ENCODE measurements at regions not wholly inside any gene's neighbourhood (a gene's known extent, or its start where the extent isn't known, plus 50 kb on each side); places are given as distances from the start of the nearest gene placed in this dataset.

DNA sequence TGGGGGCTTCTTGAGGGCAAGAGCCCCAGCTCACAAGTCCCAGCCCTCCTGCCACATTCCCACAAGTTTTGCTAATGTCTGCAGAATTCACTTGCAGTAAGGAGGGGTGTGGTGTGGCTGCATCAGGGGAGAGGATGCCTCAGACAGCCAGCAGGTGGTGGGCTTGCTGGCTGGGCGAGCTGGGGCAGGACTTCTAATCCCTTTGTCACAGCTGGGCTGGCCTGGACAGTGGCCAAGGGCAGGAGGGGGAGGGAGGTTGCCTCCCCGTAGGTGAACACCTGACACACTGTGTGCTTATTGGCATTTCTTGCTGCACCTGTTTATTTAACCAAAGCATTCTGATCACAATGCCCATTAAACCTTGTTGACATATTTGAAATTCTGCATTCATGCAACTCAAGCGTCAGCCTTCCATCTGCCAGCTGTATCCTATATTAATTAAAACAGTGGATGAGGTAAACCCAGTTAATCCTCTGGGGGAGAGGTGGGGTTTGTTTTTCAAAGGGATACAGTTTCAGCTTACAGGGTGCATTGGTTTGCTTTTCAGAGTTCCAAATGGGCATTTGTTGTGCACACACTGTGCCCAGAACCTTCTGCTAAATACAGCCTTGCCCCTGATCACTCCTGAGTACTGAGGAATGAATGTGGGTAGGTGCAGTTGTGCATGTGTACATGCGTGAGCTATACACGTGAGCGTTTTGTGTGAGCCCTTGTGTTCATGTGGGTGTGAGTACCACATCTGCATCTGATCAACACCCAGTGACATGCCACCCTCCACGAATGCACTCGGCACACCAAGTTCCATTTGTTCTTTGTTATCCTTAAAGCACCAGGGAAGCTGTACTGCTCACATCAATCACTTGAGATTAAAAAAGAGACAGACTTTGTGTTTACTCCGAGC, 268.7 kb downstream of the XXYLT1 start:
- H3K9me3 Mint-ChIP-seq = peaks cover 3% of the 10 kb centered on the region
- H3K27ac ChIP-seq = no peak overlapping the region
- no peaks in the 10 kb centered on the region for H3K36me3 Mint-ChIP-seq
- no peak overlapping the region for H3K9ac ChIP-seq
- H3F3A ChIP-seq (ENCODE audit: low read depth) = no peaks in the 10 kb centered on the region
- H3K27ac Mint-ChIP-seq = no peak overlapping the region
- no peaks in the 10 kb centered on the region for H3K79me2 ChIP-seq (ENCODE audit: low read depth)
- no peak overlapping the region for H3K4me2 ChIP-seq
- DNase-seq (ENCODE audit: low spot score) = peak; percentile 75
- no peaks in the 10 kb centered on the region for H3K4me1 ChIP-seq
- H3K4me1 Mint-ChIP-seq = peaks cover 20% of the 10 kb centered on the region
- no peaks in the 10 kb centered on the region for H3K27me3 ChIP-seq
- no peaks in the 10 kb centered on the region for H3K9me3 ChIP-seq (ENCODE audit: low read depth)
- TF ChIP-seq EZH2phosphoT487 (IDR thresholded peaks at IDR 0.05) (no peak), EZH2 (IDR thresholded peaks at IDR 0.05) (no peak)
- TF ChIP-seq, protein P1, sequence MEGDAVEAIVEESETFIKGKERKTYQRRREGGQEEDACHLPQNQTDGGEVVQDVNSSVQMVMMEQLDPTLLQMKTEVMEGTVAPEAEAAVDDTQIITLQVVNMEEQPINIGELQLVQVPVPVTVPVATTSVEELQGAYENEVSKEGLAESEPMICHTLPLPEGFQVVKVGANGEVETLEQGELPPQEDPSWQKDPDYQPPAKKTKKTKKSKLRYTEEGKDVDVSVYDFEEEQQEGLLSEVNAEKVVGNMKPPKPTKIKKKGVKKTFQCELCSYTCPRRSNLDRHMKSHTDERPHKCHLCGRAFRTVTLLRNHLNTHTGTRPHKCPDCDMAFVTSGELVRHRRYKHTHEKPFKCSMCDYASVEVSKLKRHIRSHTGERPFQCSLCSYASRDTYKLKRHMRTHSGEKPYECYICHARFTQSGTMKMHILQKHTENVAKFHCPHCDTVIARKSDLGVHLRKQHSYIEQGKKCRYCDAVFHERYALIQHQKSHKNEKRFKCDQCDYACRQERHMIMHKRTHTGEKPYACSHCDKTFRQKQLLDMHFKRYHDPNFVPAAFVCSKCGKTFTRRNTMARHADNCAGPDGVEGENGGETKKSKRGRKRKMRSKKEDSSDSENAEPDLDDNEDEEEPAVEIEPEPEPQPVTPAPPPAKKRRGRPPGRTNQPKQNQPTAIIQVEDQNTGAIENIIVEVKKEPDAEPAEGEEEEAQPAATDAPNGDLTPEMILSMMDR (IDR thresholded peaks at IDR 0.05) = peak; percentile 64
- no peaks in the 10 kb centered on the region for H4K20me1 ChIP-seq (ENCODE audit: low read depth)
- H2AFZ ChIP-seq (replicated peaks) = no peak overlapping the region
- no peak overlapping the region for H3K4me3 ChIP-seq
- no peak overlapping the region for H3K4me3 Mint-ChIP-seq
- no peaks in the 10 kb centered on the region for H3K36me3 ChIP-seq
- H3K27me3 Mint-ChIP-seq (ENCODE audit: insufficient read depth, low read depth) = peaks cover 9% of the 10 kb centered on the region

DNA sequence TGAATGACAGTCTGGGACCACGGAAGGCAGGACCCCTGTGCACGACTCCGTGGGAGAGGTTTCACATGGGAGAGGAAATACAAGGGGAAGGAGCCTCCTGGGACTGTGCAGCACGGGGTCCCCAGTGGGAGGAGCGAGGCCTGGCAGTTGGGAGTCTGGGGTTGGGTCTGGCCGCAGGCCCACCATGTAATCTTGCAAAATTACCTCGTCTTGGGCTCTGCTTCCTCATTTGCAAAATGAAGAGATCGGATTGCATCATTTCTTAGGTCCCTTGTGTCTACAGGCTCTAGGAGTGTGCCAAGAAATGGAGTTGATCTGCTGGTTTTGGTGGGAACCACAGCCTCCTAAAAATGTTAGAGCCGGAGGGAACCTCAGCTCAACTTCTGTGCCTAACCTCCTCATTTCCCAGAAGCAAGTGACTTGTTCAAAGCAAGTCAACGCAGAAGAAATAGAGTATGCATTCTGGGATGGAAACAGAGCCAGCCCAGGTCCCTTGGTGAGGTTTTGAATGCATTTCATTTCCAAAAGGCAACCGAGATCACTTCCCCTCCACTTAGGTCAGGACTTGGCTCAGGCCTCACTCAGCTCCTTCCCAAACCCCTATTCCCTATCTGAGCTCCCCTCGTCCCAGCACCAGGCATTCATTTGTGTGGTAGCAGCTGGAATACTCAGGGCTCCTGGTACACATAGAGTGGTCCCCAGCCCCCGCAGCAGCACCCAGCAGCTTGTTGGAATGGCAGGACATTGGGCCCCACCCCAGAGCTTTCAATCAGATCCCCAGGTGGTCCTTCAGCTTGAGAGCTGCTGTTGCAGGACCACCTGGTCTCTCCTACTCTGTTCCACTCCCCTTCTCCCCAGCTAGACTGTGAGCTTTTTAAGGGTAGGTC, 267.7 kb downstream of the XXYLT1 start:
- H3K36me3 ChIP-seq = no peaks in the 10 kb centered on the region
- H3K9ac ChIP-seq = no peak overlapping the region
- peaks cover 9% of the 10 kb centered on the region for H3K27me3 Mint-ChIP-seq (ENCODE audit: insufficient read depth, low read depth)

DNA sequence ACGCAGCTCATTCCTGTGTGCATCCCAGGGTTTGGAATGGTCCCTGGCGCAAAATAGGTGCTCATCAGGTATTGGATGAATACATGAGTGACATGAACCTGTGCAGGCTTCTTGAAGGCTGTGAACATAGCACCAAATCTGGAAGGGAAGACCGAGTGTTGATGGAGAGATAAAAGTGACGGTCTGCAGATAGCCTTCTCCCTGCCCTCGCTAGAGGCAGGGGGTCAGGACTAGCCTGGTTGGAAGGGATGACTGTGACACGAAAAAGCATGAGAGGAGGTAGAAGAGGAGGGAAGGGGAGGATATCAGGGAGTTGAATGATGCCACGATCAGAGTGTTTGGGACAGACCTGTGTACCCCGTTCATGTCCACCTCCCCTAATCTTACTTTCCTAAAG, 267.1 kb downstream of the XXYLT1 start:
- Histone ChIP-seq H3K9ac (no peak overlapping the region), H3K36me3 (no peaks in the 10 kb centered on the region), H3K27ac (no peak overlapping the region), H3K79me2 (ENCODE audit: low read depth) (no peaks in the 10 kb centered on the region), H3K4me2 (no peak overlapping the region), H3K4me3 (no peak overlapping the region), H3K4me1 (no peaks in the 10 kb centered on the region), H3K9me3 (ENCODE audit: low read depth) (no peaks in the 10 kb centered on the region), H4K20me1 (ENCODE audit: low read depth) (no peaks in the 10 kb centered on the region), H2AFZ (replicated peaks) (no peak overlapping the region), H3F3A (ENCODE audit: low read depth) (no peaks in the 10 kb centered on the region), H3K27me3 (no peaks in the 10 kb centered on the region)
- Mint-ChIP-seq H3K4me3 (no peak overlapping the region), H3K27me3 (ENCODE audit: insufficient read depth, low read depth) (peaks cover 9% of the 10 kb centered on the region), H3K36me3 (no peaks in the 10 kb centered on the region), H3K9me3 (peaks cover 9% of the 10 kb centered on the region), H3K27ac (no peak overlapping the region), H3K4me1 (peaks cover 30% of the 10 kb centered on the region)
- DNase-seq (ENCODE audit: low spot score) = no peak
- TF ChIP-seq EZH2 (IDR thresholded peaks at IDR 0.05) (no peak), EZH2phosphoT487 (IDR thresholded peaks at IDR 0.05) (no peak)
- TF ChIP-seq, protein P1 (IDR thresholded peaks at IDR 0.05) = no peak

More for the DNA sequence above, 267.7 kb downstream of the XXYLT1 start:
- Histone ChIP-seq H3K27me3 (no peaks in the 10 kb centered on the region), H3K4me1 (no peaks in the 10 kb centered on the region), H3K4me3 (no peak overlapping the region), H4K20me1 (ENCODE audit: low read depth) (no peaks in the 10 kb centered on the region), H3K9me3 (ENCODE audit: low read depth) (no peaks in the 10 kb centered on the region), H3K27ac (no peak overlapping the region), H2AFZ (replicated peaks) (no peak overlapping the region), H3K79me2 (ENCODE audit: low read depth) (no peaks in the 10 kb centered on the region), H3F3A (ENCODE audit: low read depth) (no peaks in the 10 kb centered on the region), H3K4me2 (no peak overlapping the region)
- TF ChIP-seq, protein P1 (IDR thresholded peaks at IDR 0.05) = no peak
- TF ChIP-seq EZH2 (IDR thresholded peaks at IDR 0.05) = no peak
- Mint-ChIP-seq H3K27ac (peak overlapping the region; percentile 15), H3K4me1 (peaks cover 30% of the 10 kb centered on the region), H3K36me3 (no peaks in the 10 kb centered on the region), H3K4me3 (peak overlapping the region; percentile 30), H3K9me3 (peaks cover 7% of the 10 kb centered on the region)
- no peak for DNase-seq (ENCODE audit: low spot score)
